Upper lobe of left lung (tissue), 6 donors: ENCODE measurements at regions not wholly inside any gene's neighbourhood (a gene's known extent, or its start where the extent isn't known, plus 50 kb on each side); places are given as distances from the start of the nearest gene placed in this dataset.

Experiments
- ATAC-seq, 2 donors: fragments of 200-7000 bp; cut with Tn5 transposase; one replicate each; pipeline ENCODE4 v1.9.1; 2022; ENCODE audit warnings: mild to moderate bottlenecking in 2 of 2, moderate library complexity in 2 of 2; ENCODE audit not compliant: low FRiP score in 2 of 2
- DNase-seq, 2 donors: peaks; one replicate each; pipeline ENCODE4 v3.0.0-alpha.2; 2019 to 2020
- H3K27ac ChIP-seq, 4 donors: fragments of 200-600 bp; sonication (generic); one replicate each; pipeline ENCODE4 v1.5.1; 2016 to 2019
- H3K27me3 ChIP-seq, 4 donors: fragments of 200-600 bp; sonication (generic); one replicate each; pipeline ENCODE4 v1.5.1; 2017 to 2019
- H3K36me3 ChIP-seq, 4 donors: fragments of 200-600 bp; sonication (generic); one replicate each; pipeline ENCODE4 v1.5.1; 2016 to 2019
- H3K4me1 ChIP-seq, 4 donors: fragments of 200-600 bp; sonication (generic); one replicate each; pipeline ENCODE4 v1.5.1; 2018 to 2019
- H3K4me3 ChIP-seq, 4 donors: fragments of 200-600 bp; sonication (generic); one replicate each; pipeline ENCODE4 v1.5.1; 2017 to 2019; ENCODE audit warnings: mild to moderate bottlenecking in 2 of 4, moderate library complexity in 1 of 4
- H3K9me3 ChIP-seq, 4 donors: fragments of 200-600 bp; sonication (generic); one replicate each; pipeline ENCODE4 v1.5.1; 2018 to 2019
- EP300 ChIP-seq, 4 donors: sonication (generic); formaldehyde crosslinking; IDR thresholded peaks; one replicate each; pipeline ENCODE4 v1.5.1; 2017; ENCODE audit warnings: antibody characterized with exemption in 4 of 4, control low read depth in 2 of 4
- POLR2A ChIP-seq, 4 donors: fragments of 450-650 bp; IDR thresholded peaks; one replicate each; pipeline ENCODE4 v1.5.1; 2016 to 2017; ENCODE audit warnings: antibody characterized with exemption in 4 of 4, mild to moderate bottlenecking in 2 of 4
- POLR2AphosphoS5 ChIP-seq, 2 donors: sonication (generic); formaldehyde crosslinking; IDR thresholded peaks; one replicate each; pipeline ENCODE4 v1.5.1; 2017; ENCODE audit warnings: antibody characterized with exemption in 2 of 2
- WGBS, 2 donors: methylation state at CpG; one replicate each; pipeline ENCODE4 v1.1.5; 2017 to 2018; 5-methylcytosine and 5-hydroxymethylcytosine counted together
- TF ChIP-seq, protein P1 (sequence below), 6 experiments: fragments of 450-650 bp in 4 of 6; fragments of 200-600 bp in 2 of 6; sonication (generic) in 2 of 6; IDR thresholded peaks; one replicate each; pipeline ENCODE4 v1.5.1; 2016 to 2019; ENCODE audit warnings: antibody characterized with exemption in 6 of 6
- donor health status: DM: no; HTN: no; CAD: no; lungs with moderate emphysema.
- donor health status: DM: no; HTN: yes; CAD: no; lungs with severe emphysema.

DNA sequence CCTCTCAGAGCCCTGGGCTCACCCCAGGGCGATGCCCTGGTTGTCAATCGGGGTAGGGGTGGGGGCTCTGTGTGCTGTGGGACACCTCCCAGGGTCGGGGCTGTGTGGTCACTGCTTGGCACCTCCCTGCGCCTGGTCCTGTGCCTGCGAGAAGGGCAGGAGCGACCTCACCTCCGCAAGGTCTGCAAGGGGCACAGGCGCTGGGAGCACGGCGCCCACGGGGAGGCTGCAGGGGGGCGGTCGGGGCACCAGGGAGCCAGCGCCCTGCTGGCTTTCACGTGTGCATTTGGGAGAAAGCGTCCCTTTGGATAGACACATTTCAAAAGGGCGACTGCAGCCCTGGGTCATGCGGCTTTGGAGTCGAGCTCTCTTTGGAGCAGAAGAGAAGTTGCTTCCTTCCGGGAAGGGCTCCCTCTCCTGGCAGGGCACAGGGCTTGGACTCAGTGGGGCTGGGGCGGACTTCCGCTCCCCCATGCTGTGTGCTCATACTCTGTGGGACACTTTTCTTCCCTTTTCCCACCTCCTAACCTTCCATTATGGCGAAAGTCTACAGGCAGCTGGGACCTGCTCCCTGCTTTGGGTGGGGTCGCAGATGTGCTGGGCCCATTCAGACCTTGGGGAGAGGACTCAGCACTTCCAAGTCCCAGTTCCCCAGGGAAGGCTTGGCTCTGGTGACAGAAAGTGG lies 52.9 kb upstream of the SLC28A3 start:
- H3K27ac ChIP-seq: no peak overlapping the region
- 88 to 91% methylated on average over 19 to 21 of the region's 24 CpGs for WGBS, 2 donors
- no peak overlapping the region for H3K4me3 ChIP-seq
- H3K27me3 ChIP-seq: no peaks in the 10 kb centered on the region
- TF ChIP-seq EP300 (IDR thresholded peaks at IDR 0.05) (no peak), POLR2AphosphoS5 (IDR thresholded peaks at IDR 0.05) (no peak), POLR2A (IDR thresholded peaks at IDR 0.05) (no peak)
- TF ChIP-seq, protein P1, sequence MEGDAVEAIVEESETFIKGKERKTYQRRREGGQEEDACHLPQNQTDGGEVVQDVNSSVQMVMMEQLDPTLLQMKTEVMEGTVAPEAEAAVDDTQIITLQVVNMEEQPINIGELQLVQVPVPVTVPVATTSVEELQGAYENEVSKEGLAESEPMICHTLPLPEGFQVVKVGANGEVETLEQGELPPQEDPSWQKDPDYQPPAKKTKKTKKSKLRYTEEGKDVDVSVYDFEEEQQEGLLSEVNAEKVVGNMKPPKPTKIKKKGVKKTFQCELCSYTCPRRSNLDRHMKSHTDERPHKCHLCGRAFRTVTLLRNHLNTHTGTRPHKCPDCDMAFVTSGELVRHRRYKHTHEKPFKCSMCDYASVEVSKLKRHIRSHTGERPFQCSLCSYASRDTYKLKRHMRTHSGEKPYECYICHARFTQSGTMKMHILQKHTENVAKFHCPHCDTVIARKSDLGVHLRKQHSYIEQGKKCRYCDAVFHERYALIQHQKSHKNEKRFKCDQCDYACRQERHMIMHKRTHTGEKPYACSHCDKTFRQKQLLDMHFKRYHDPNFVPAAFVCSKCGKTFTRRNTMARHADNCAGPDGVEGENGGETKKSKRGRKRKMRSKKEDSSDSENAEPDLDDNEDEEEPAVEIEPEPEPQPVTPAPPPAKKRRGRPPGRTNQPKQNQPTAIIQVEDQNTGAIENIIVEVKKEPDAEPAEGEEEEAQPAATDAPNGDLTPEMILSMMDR (IDR thresholded peaks at IDR 0.05): no peak
- peaks cover 0 to 6% (median 0%) of the 10 kb centered on the region in 4 donors for H3K4me1 ChIP-seq
- no peaks in the 10 kb centered on the region for H3K36me3 ChIP-seq
- DNase-seq: peak in 1 of 2 donors; percentile 62
- ATAC-seq: peak in 1 of 2 donors; percentile 28
- H3K9me3 ChIP-seq: no peaks in the 10 kb centered on the region

DNA sequence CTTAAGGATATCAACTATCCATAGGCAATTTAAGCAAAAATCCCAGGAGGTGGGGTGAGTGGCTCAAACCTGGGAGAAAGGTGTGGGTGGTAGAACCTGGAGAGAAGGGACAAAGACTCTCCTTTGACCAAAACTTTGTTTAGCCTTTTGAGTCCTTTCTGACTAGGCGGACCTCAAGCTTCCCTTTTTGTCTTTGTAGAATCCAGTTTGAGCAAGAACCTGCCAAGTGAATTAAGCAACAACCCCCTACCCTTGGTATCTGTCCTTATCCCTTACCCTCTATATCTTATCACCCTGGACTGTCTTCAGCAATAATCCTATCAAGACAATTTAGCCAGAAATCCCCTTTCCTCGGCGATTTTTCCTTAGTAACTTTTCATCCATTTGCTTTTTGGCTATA lies 53.5 kb upstream of the SLC28A3 start:
- 69 to 76% methylated on average over 3 of the region's 3 CpGs for WGBS, 2 donors
- ATAC-seq (no peak), DNase-seq (no peak)
- Histone ChIP-seq H3K4me1 (peaks cover 0 to 6% (median 0%) of the 10 kb centered on the region in 4 donors), H3K4me3 (no peak overlapping the region), H3K27me3 (no peaks in the 10 kb centered on the region), H3K27ac (no peak overlapping the region), H3K9me3 (no peaks in the 10 kb centered on the region), H3K36me3 (no peaks in the 10 kb centered on the region)
- no peak for TF ChIP-seq EP300 (IDR thresholded peaks at IDR 0.05)
- TF ChIP-seq, protein P1 (IDR thresholded peaks at IDR 0.05): no peak
- TF ChIP-seq POLR2AphosphoS5 (IDR thresholded peaks at IDR 0.05): no peak
- TF ChIP-seq POLR2A (IDR thresholded peaks at IDR 0.05): no peak

- Histone ChIP-seq H3K27me3 (no peaks in the 10 kb centered on the region), H3K4me3 (no peak overlapping the region), H3K36me3 (no peaks in the 10 kb centered on the region), H3K9me3 (no peaks in the 10 kb centered on the region), H3K4me1 (peaks cover 0 to 6% (median 0%) of the 10 kb centered on the region in 4 donors), H3K27ac (no peak overlapping the region)
- ATAC-seq (peak; percentile 62 to 90), DNase-seq (peak; percentile 50 to 75)
- 16 to 59% methylated on average over 5 to 13 of the region's 13 CpGs for WGBS, 2 donors
- TF ChIP-seq POLR2A (IDR thresholded peaks at IDR 0.05): no peak
- TF ChIP-seq, protein P1 (IDR thresholded peaks at IDR 0.05): peak; percentile 72 to 92 (median 82)
Measured at GRCh38 chr9:84397151-84397728, 56.7 kb upstream of the SLC28A3 start.

DNA sequence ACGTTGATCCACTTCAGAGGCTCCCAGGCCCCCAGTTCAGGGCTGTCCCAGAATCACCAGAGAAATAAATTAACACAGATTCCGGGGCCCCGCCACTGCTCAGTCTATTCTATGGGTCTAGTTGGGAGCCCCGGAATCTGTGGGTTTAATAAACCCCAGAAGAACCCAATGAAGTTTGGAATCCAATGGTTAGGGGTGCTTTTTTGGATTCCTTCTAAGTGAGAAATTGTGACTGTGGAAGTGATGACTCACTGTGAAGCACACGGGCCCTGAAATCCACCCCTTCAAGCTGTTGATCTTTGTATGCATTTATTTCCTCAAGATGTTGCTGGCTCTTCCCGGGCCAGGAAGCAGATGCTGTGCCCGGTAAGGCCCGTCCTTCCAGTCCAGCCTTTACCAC lies 57.3 kb upstream of the SLC28A3 start:
- TF ChIP-seq, protein P1 (IDR thresholded peaks at IDR 0.05): no peak
- TF ChIP-seq POLR2A (IDR thresholded peaks at IDR 0.05) (no peak), POLR2AphosphoS5 (IDR thresholded peaks at IDR 0.05) (no peak), EP300 (IDR thresholded peaks at IDR 0.05) (no peak)

DNA sequence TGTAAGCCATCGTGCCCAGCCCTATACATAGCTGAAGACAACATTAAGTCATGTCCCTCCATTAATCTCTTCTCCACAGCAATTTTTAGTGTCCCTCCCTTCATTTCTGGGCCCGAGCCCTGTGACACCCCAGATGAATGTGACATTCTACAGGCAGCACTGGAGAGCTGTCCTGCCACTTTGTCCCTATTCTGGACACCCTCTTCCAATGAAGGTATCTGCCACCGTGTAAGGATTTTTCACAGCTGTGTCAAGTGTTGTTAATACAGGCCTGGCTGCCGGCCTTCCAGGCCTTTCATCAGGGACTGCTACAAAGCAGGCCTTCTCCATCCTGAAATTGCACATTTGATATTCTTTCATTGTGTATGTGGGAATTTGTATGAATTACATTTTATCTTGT lies 62.0 kb upstream of the SLC28A3 start:
- Histone ChIP-seq H3K36me3 (no peaks in the 10 kb centered on the region), H3K4me1 (no peaks in the 10 kb centered on the region), H3K27me3 (no peaks in the 10 kb centered on the region), H3K27ac (no peak overlapping the region), H3K9me3 (no peaks in the 10 kb centered on the region), H3K4me3 (no peak overlapping the region)
- TF ChIP-seq POLR2A (IDR thresholded peaks at IDR 0.05) (no peak), EP300 (IDR thresholded peaks at IDR 0.05) (no peak), POLR2AphosphoS5 (IDR thresholded peaks at IDR 0.05) (no peak)
- TF ChIP-seq, protein P1 (IDR thresholded peaks at IDR 0.05): no peak
- ATAC-seq (no peak), DNase-seq (no peak)
- 83 to 91% methylated on average over 4 of the region's 4 CpGs for WGBS, 2 donors

More for the DNA sequence above, 57.3 kb upstream of the SLC28A3 start:
- H3K27ac ChIP-seq: no peak overlapping the region
- no peak overlapping the region for H3K4me3 ChIP-seq
- no peaks in the 10 kb centered on the region for H3K9me3 ChIP-seq
- H3K36me3 ChIP-seq: no peaks in the 10 kb centered on the region
- no peaks in the 10 kb centered on the region for H3K27me3 ChIP-seq
- peaks cover 0 to 6% (median 0%) of the 10 kb centered on the region in 4 donors for H3K4me1 ChIP-seq
- DNase-seq (no peak), ATAC-seq (no peak)
- WGBS, 2 donors: 62 to 67% methylated on average over 7 to 8 of the region's 8 CpGs
